GM12891 (cell line): ENCODE measurements at regions not wholly inside any gene's neighbourhood (a gene's known extent, or its start where the extent isn't known, plus 50 kb on each side); places are given as distances from the start of the nearest gene placed in this dataset.

Experiments used
- POLR2A ChIP-seq: IDR thresholded peaks from 2 replicates; pipeline ENCODE4 v1.6.1; 2011; ENCODE audit warnings: low read depth, low read length, control low read depth
- POLR2AphosphoS5 ChIP-seq: IDR thresholded peaks from 2 replicates; pipeline ENCODE4 v1.6.1; 2011; ENCODE audit warnings: low read depth, low read length, control low read depth
- POU2F2 ChIP-seq: IDR thresholded peaks from 2 replicates; pipeline ENCODE4 v1.6.1; 2011; ENCODE audit warnings: low read depth, mild to moderate bottlenecking, control low read depth, low read length, moderate library complexity
- TAF1 ChIP-seq: IDR thresholded peaks from 2 replicates; pipeline ENCODE4 v1.6.1; 2011; ENCODE audit warnings: low read depth, low read length, control low read depth

- TF ChIP-seq TAF1 (no peak), POLR2AphosphoS5 (no peak), POLR2A (no peak), POU2F2 (no peak)
Observed at GRCh38 chr2:19709553-19709952, 192.2 kb downstream of the TTC32 start.
